VCaP (cell line): ENCODE measurements at regions not wholly inside any gene's neighbourhood (a gene's known extent, or its start where the extent isn't known, plus 50 kb on each side); places are given as distances from the start of the nearest gene placed in this dataset.

Experiments
- H3K27ac ChIP-seq: fragments of 450-650 bp; 2 replicates; pipeline ENCODE4 v1.5.1; 2017
- TF ChIP-seq, protein P1 (sequence below): fragments of 450-650 bp; conservative IDR thresholded peaks from 2 replicates; pipeline ENCODE4 v1.5.1; 2017; ENCODE audit warnings: mild to moderate bottlenecking, moderate library complexity

DNA sequence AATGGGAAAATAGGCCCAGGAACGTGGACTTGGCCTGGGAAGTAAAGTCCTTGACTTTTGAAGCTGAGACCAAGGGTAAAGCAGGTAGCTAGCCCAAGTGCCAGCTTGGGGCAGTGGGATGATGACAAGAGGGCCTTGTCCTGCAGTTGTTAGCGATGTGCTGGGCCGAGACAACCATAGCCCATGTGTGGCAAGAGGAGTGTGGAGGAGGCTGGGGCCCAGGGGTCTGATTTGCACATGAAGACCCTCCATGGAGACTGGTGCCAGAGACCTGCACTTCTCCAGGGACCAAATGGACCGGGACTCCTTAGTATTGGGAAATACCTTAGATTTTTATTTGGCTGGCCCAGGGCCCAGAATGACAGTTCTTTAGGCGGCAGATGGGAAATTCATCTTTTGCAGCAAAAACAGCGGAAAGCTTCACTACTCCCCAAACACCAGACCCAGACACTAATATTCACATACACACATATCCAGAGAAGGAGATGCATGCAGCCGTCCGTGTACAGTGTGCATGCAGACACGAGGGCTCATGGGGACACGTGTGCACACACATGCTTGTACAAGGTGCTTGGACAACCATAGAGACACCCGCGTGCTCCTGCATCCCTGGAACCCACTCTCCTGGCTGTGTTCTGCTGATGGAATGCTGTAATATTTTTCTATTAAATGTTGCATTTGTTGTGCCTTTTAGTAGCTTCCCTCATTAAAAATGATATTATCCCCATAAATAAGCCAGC lies 78.1 kb upstream of the CSF3R start:
- no peak overlapping the region for H3K27ac ChIP-seq
- TF ChIP-seq, protein P1, sequence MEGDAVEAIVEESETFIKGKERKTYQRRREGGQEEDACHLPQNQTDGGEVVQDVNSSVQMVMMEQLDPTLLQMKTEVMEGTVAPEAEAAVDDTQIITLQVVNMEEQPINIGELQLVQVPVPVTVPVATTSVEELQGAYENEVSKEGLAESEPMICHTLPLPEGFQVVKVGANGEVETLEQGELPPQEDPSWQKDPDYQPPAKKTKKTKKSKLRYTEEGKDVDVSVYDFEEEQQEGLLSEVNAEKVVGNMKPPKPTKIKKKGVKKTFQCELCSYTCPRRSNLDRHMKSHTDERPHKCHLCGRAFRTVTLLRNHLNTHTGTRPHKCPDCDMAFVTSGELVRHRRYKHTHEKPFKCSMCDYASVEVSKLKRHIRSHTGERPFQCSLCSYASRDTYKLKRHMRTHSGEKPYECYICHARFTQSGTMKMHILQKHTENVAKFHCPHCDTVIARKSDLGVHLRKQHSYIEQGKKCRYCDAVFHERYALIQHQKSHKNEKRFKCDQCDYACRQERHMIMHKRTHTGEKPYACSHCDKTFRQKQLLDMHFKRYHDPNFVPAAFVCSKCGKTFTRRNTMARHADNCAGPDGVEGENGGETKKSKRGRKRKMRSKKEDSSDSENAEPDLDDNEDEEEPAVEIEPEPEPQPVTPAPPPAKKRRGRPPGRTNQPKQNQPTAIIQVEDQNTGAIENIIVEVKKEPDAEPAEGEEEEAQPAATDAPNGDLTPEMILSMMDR = no peak

DNA sequence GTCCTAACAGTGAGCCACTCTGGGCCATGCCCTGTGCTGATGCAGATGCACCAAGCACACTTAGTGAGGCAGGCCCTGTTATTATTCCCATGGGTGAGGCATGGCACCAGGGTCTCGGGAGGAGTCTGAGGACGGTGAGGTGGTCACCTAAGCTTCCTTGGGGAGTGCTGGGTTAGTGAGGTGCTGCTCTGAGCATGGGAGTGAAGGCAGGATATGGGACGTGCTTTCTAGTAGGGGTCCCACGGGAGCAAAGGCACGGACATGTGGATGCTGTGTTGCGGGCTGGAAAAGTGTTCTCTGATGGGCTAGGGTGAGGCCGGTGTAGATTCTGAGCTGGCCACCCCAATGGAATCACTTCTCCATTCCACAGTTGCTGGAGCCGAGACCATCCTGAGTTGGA lies 77.5 kb upstream of the CSF3R start:
- no peak overlapping the region for H3K27ac ChIP-seq
- TF ChIP-seq, protein P1 = no peak

DNA sequence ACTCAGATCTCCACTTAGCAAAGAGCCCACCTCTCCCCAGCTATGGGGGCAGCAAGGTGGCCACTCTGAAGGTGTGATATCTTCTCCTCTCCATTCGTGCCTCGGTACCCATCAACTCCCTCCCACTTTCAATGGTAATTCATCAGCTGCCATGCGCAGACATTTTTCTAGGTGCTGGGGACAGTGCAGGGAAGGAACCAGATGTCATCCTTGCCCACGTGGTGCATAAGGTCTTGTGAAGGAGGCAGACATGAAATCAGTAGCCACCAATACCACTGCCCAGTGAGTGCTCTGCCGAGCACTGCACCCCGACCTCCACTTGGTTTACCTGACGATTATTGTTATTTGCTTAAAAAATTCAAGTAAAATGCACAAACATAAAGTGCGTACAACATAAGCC lies 76.3 kb upstream of the CSF3R start:
- TF ChIP-seq, protein P1 = no peak
- no peak overlapping the region for H3K27ac ChIP-seq

DNA sequence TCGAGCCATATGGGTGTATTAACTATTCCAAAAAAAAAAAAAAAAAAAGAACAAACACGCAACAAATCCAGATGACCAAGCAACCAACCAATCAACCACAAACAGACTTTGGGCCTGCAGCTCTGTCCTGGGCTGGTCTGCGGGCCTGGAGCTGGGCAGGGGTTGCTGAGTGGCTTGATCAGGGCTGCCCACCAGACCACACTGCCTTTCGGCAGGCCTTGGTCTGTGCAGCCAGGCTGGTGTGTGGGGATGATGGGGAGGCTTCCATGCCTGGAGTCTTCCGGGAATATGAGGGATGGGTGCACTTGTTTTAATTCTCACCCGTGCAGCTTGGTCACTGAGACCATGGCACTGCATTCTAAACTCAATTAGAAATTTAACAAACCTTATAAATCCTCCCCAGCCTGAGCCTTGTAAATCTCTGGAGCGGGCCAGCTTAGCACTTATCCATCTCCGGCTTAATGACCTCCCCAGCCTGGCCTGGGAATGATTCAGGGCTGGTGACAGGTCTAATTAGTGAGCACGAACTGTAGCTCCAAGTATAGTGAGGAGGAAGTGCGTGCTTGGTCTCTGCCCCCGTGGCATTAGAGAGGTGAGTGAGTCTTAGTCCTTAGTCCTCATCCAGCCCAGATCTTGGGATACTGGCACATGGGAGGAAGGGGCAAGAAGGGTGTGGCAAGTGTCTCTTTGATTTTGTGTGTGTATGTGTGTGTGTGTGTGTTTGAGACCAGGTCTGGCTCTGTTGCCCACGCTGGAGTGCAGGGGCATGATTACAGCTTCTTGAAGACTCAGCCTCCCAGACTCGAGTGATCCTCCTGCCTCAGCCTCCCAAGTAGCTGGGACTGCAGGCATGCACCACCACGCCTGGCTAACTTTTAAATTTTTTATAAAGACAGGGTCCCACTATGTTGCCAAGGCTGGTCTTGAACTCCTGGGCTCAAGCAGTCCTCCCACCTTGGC lies 74.6 kb upstream of the CSF3R start:
- TF ChIP-seq, protein P1 = no peak
- no peak overlapping the region for H3K27ac ChIP-seq

DNA sequence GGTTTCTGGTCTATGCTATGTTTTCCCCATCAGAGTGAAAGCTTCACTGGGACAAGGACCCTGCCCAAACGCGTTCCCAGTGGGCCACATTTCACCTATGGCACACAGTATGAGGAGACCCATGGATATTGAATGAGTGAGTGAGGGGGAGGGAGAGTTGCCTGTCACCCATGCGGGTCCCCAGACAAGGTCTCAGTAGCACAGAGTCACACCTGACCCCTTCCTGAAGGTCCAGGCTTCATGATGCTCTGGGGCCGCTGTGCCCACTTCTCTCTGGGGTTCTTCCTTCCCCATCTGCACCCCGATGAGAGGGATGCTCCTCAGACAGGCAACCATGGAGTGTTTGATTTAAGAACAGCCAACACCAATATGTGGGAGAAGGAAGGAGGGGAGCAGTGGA lies 72.3 kb upstream of the CSF3R start:
- TF ChIP-seq, protein P1 = no peak
- no peak overlapping the region for H3K27ac ChIP-seq

DNA sequence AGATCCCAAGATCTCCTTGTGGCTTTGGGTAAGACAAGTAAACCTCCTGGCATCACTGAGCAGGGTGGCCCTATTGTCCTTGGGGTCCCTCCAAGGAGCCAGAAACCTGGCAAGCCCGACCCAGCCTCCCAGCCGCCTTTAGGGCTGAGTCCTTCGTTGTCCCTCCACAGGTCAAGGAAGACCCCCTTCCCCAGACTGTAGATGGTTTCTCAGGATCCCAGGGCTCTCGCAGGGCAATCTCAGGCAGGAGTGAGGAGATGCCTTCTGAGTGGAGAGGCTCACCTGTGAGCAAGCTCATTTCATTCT lies 71.6 kb upstream of the CSF3R start:
- TF ChIP-seq, protein P1 = no peak

DNA sequence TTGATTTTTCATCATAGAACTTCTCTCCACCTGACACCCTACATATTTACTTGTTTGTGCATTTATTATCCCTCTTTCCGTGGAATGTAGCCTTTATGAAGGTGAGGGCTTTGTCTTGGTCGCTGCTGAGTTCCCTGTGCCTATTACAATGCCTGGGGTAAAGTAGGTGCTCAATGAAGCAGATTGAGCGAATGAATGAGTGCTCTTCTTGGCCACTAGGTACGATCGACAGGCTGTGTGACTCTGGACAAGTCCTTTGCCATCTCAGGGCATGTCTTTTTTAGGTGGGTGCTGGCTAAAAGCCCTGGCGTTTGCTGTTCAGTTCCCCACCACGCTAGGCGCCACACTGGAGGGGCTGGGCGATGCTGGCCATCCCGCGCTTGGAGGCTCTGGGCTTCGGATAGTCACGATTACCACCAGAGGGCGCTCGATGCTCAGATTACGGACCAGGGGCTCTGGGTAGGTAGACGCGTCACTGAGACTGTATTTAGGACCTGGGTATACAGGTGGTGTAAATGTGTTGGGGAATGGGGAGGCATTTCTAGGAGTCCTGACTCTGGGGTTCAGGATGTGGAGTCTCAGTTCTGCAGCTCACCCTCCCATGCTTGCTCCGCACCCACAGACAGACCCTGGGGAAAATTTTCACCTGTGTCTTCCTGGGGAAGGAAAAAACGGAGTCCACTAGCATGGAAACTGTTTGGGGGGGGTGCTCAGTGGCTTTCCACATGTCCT lies 71.0 kb upstream of the CSF3R start:
- H3K27ac ChIP-seq = no peak overlapping the region
- TF ChIP-seq, protein P1 = peak; percentile 85

More for the DNA sequence above, 71.6 kb upstream of the CSF3R start:
- H3K27ac ChIP-seq = no peak overlapping the region
